RWPE2 (cell line): ENCODE measurements at regions not wholly inside any gene's neighbourhood (a gene's known extent, or its start where the extent isn't known, plus 50 kb on each side); places are given as distances from the start of the nearest gene placed in this dataset.

Experiments used
- ATAC-seq: fragments of 200-7000 bp; cut with Tn5 transposase; 3 replicates; pipeline ENCODE4 v1.9.1; 2021; ENCODE audit warnings: low read depth
- DNase-seq: peaks from one replicate; pipeline ENCODE4 v3.0.0-alpha.2; 2020; ENCODE audit warnings: low spot score
- H3K27ac ChIP-seq: fragments of 450-650 bp; 2 replicates; pipeline ENCODE4 v1.5.1; 2017; ENCODE audit warnings: mild to moderate bottlenecking; ENCODE audit not compliant: poor library complexity, severe bottlenecking
- H3K27me3 ChIP-seq: fragments of 250-450 bp; sonication (Bioruptor Pico); 2 replicates; pipeline ENCODE4 v1.5.1; 2021; ENCODE audit warnings: mild to moderate bottlenecking, moderate library complexity; ENCODE audit not compliant: insufficient read depth, poor library complexity, severe bottlenecking
- H3K36me3 ChIP-seq: fragments of 250-450 bp; sonication (Bioruptor Pico); 2 replicates; pipeline ENCODE4 v1.5.1; 2020; ENCODE audit warnings: low read depth, mild to moderate bottlenecking, moderate library complexity
- H3K4me1 ChIP-seq: fragments of 250-450 bp; sonication (Bioruptor Pico); 2 replicates; pipeline ENCODE4 v1.5.1; 2021; ENCODE audit warnings: mild to moderate bottlenecking, moderate library complexity; ENCODE audit not compliant: insufficient read depth, poor library complexity, severe bottlenecking
- H3K4me3 ChIP-seq: fragments of 250-450 bp; sonication (Bioruptor Pico); 2 replicates; pipeline ENCODE4 v1.5.1; 2021; ENCODE audit warnings: mild to moderate bottlenecking, moderate library complexity; ENCODE audit not compliant: severe bottlenecking
- H3K9me3 ChIP-seq: fragments of 250-450 bp; sonication (Bioruptor Pico); 2 replicates; pipeline ENCODE4 v1.5.1; 2021; ENCODE audit warnings: mild to moderate bottlenecking, moderate library complexity; ENCODE audit not compliant: severe bottlenecking
- TF ChIP-seq, protein P1 (sequence below): fragments of 450-650 bp; IDR thresholded peaks from one replicate; pipeline ENCODE4 v1.5.1; 2017; ENCODE audit warnings: mild to moderate bottlenecking, moderate library complexity; ENCODE audit not compliant: poor library complexity, severe bottlenecking

DNA sequence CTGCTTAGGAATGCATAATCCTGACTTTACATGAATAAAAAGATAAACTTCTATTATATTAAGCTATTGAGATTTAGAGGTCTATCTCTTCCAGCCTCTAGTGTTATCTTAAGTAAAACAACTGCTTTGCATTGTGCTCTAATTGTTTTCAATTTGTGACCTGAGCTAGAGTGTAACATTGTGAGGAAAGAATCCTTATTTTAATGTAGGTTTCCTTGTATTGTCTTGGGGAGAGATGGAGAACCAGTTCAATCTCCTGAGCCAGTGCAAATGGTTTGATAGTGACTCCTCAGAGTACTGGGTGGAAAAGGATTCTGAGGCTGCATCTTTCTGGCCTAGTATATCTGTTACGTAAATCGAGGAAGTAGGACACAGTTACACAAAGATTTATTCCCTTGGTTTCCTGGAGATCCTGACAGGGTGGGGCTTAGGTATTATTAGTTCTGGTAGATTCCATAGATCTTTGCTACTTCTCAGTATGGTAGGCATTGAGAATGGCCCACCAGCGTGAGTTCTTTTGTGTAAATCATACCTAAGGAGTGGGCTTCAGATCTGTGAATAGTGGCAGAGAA is 683.5 kb upstream of the CCDC179 start:
- ATAC-seq (no peak), DNase-seq (no peak)
- no peaks in the 10 kb centered on the region for H3K9me3 ChIP-seq
- TF ChIP-seq, protein P1, sequence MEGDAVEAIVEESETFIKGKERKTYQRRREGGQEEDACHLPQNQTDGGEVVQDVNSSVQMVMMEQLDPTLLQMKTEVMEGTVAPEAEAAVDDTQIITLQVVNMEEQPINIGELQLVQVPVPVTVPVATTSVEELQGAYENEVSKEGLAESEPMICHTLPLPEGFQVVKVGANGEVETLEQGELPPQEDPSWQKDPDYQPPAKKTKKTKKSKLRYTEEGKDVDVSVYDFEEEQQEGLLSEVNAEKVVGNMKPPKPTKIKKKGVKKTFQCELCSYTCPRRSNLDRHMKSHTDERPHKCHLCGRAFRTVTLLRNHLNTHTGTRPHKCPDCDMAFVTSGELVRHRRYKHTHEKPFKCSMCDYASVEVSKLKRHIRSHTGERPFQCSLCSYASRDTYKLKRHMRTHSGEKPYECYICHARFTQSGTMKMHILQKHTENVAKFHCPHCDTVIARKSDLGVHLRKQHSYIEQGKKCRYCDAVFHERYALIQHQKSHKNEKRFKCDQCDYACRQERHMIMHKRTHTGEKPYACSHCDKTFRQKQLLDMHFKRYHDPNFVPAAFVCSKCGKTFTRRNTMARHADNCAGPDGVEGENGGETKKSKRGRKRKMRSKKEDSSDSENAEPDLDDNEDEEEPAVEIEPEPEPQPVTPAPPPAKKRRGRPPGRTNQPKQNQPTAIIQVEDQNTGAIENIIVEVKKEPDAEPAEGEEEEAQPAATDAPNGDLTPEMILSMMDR: no peak
- H3K4me3 ChIP-seq: no peak overlapping the region
- no peaks in the 10 kb centered on the region for H3K4me1 ChIP-seq
- H3K36me3 ChIP-seq: no peaks in the 10 kb centered on the region
- no peak overlapping the region for H3K27ac ChIP-seq
- H3K27me3 ChIP-seq: peaks cover 5% of the 10 kb centered on the region

DNA sequence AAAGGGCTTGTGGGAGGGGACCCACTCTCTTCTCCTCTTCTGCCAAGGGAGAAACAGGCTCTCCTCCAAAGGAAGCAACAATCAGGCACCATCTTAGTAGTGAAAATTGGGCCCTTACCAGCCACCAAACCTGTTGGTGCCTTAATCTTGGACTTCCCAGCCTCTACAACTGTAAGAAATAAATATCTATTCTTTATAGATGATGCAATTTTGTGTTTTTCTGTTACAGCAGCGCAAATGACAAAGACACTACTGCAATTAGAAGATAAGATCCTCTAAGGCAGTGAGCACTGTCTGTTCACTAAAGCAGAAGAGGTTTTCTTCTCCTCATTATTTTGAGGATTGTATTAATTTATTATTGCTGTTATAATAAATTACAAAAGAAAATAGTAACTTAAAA is 691.4 kb upstream of the CCDC179 start:
- peaks cover 5% of the 10 kb centered on the region for H3K27me3 ChIP-seq
- no peaks in the 10 kb centered on the region for H3K9me3 ChIP-seq
- no peak overlapping the region for H3K4me3 ChIP-seq
- DNase-seq (no peak), ATAC-seq (no peak)
- TF ChIP-seq, protein P1: no peak
- H3K27ac ChIP-seq: no peak overlapping the region
- no peaks in the 10 kb centered on the region for H3K4me1 ChIP-seq
- no peaks in the 10 kb centered on the region for H3K36me3 ChIP-seq

DNA sequence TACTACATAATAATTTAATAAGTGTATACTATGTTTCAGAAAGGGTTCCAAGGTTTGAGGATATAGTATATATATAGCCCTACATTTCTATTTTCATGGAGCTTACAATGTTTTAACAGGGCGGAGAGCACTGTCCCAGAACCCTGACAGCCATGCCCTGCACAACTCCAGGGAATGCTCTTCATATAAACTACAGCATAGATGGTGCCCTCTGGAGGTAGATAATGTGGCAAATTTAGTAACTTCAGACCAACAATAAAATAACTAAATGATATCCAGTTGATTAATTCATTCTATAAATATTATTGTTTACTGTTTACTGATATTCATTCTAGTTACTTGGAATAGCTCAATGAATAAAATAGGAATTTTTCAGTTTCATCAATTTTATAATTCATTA is 693.7 kb upstream of the CCDC179 start:
- H3K4me1 ChIP-seq: no peaks in the 10 kb centered on the region
- ATAC-seq (no peak), DNase-seq (no peak)
- H3K9me3 ChIP-seq: no peaks in the 10 kb centered on the region
- no peaks in the 10 kb centered on the region for H3K27me3 ChIP-seq
- H3K4me3 ChIP-seq: no peak overlapping the region
- H3K27ac ChIP-seq: no peak overlapping the region
- H3K36me3 ChIP-seq: no peaks in the 10 kb centered on the region
- TF ChIP-seq, protein P1: peak; percentile 32

DNA sequence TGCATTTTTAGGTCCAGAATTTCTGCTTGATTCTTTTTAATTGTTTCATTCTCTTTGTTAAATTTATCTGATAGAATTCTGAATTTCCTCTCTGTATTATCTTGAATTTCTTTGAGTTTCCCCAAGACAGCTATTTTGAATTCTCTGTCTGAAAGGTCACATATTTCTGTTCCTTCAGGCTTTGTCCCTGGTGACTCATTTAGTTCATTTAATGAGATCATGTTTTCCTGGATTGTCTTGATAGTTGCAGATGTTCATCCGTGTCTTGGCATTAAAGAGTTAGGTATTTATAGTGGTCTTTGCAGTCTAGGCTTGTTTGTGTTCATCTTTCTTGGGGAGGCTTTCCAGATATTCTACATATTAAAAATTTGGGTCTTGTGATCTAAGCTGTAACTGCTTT is 694.8 kb upstream of the CCDC179 start:
- no peaks in the 10 kb centered on the region for H3K27me3 ChIP-seq
- ATAC-seq: no peak
- H3K4me3 ChIP-seq: no peak overlapping the region
- TF ChIP-seq, protein P1: no peak
- no peak for DNase-seq
- no peaks in the 10 kb centered on the region for H3K9me3 ChIP-seq
- H3K36me3 ChIP-seq: no peaks in the 10 kb centered on the region
- no peak overlapping the region for H3K27ac ChIP-seq
- H3K4me1 ChIP-seq: no peaks in the 10 kb centered on the region

DNA sequence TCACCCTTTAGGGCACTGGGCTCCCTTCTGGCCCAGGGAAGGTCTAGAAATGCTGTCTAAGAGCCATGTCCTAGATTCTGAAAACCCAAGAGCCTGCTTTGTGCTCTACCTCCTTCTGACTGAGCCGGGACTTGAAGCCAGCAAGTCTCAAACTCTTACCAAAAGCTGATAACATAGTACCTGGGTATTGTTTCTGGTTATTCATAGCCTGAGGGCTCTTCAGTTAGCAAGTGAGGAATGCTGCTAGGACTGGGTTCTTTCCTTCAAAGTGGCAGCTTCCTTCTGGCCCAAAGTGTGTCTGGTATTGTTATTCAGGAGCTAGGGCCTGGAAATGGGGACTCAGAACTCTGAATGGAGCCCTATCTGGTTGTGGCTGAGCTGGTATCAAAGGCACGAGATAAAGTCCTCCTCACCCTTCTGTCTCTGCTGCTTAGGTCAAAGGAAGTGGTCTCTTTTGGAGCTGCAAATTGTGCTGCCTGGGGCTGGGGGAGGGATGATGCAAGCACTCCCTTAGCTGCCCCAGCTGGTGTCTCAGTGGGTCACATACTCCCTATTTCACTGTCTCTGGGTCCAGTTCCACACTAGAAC is 696.0 kb upstream of the CCDC179 start:
- TF ChIP-seq, protein P1: no peak
- no peaks in the 10 kb centered on the region for H3K36me3 ChIP-seq
- H3K4me1 ChIP-seq: no peaks in the 10 kb centered on the region
- no peaks in the 10 kb centered on the region for H3K9me3 ChIP-seq
- no peak overlapping the region for H3K4me3 ChIP-seq
- DNase-seq: no peak
- no peak overlapping the region for H3K27ac ChIP-seq
- no peaks in the 10 kb centered on the region for H3K27me3 ChIP-seq
- no peak for ATAC-seq
